ENCODE measurements at regions not wholly inside any gene's neighbourhood (a gene's known extent, or its start where the extent isn't known, plus 50 kb on each side); places are given as distances from the start of the nearest gene placed in this dataset.

- DNase-seq (ENCODE audit: low read depth in 2 of 2): no peak
These were observed 209.8 kb upstream of the ZNF462 start for GRCh38 chr9:106653213-106653612.

DNA sequence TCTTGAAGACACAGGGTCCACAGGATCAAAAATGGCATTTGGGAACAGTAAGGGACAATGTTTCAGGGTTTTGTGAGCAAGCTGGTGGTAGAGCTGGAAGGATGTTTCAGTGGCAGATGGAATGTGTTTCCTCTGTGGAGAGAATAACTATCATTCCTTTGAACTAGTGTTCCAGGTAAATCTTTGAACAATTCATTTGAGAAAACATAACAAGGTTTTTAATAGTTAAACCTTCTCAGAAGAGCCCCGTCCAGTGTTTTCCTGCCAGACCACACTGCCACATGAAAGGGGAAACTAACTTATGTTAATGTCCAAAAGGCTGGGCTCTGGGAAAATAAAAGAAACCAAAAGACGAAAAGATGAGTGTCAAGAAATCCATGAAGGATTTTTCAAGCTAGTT, 207.0 kb upstream of the ZNF462 start:
- DNase-seq (ENCODE audit: low read depth in 2 of 2): no peak

GRCh38 chr9:106657926-106658325, 205.0 kb upstream of the ZNF462 start:
- no peak for DNase-seq (ENCODE audit: low read depth in 2 of 2)

DNA sequence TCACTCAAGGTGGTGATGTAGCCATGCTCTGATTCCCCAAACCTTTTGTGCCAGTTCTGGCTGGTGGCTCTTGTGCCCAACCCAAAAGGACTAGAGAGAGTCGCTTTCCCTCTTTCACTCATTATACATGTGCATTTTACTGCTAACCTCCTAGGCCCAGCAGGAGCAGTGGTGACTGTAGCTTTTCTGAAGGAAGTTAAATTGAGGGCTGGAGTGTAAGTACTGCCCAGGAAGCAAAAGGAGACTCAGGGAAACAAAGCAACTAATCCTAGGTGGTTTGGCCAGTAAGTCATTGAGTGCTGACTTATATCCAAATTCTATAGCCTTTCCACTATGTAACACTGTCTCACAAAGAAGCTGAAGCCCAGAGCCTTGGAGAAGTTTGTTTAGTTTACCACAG, 194.4 kb upstream of the ZNF462 start:
- DNase-seq (ENCODE audit: low read depth in 2 of 2): no peak

DNA sequence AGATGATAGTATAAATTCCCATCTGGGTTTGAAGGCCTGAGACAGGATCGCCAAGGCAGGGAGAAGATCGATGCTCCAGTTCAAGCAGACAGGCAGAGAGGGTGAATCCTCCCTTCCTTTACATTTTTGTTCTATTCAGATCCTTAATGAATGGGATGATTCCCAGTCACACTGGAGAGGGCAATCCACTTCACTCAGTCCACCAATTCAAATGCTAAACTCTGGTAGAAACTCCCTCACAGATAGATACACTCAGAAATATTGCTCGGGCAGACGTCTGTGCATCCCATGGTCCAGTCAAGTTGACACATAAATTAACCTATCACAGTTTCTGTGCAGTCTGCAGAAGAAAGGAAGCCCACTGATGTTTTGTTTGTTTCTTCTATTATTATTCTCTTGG, 193.1 kb upstream of the ZNF462 start:
- DNase-seq (ENCODE audit: low read depth in 2 of 2): no peak

GRCh38 chr9:106670418-106670817, 192.5 kb upstream of the ZNF462 start:
- DNase-seq (ENCODE audit: low read depth in 2 of 2): no peak

DNA sequence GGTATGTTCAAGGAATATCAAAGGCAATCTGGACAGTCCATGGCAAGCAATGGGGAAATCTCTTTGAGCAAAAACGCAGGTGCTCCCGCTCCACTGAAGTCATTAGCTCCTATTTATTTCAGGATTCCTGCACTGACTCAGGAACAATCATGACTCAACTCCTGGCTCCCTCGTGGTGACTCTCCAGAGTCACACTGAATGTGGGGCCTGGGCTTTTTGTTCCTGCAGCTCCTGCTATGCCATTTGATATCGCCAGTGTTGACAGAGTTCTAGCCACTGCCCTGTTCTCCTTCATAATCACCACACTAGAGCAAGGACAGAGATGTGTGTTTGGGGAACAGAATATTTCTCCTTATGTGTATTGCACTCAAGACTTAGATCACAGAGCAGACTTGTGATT, 187.2 kb upstream of the ZNF462 start:
- no peak for DNase-seq (ENCODE audit: low read depth in 2 of 2)

DNA sequence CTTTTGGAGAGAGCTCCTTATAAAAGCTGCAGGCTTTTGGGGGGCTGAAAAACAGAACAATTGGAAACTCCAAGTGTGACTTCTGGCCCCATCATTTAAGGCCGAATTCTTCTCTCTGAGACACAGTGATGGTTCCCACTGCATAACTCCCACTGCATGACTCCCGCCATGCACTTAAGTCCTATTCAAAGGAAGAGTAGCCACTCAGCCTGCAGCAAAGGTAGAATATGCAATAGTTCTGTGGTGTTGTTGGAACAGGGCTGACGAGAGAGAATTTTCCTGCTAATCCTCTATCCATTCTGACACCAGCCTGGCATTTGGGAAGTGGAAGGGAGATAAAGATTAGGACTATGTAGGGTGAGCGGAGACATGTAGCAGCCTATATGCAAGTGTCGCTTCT, 185.6 kb upstream of the ZNF462 start:
- DNase-seq (ENCODE audit: low read depth in 2 of 2): no peak

DNA sequence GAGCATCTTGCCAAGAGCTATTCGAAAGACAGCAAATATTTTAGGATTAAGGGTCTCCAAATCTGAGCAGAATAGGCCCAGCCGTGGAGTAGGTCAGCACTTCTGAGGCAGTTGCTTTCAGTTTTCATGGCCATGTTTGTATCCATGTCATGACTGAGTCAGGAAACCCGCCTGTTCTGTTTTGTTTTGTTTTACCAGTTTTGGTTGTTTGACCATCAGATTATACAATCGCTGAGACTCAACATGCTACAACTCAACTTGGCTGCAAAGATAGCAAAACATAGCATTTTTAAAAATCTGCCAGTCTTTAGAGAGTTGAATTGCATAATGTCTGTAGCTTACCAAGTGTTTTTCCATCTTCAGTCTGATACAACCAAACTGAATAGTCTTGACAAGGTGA, 185.1 kb upstream of the ZNF462 start:
- DNase-seq (ENCODE audit: low read depth in 2 of 2): no peak

- no peak for DNase-seq (ENCODE audit: low read depth in 2 of 2)
These were observed 184.7 kb upstream of the ZNF462 start for GRCh38 chr9:106678273-106678672.

GRCh38 chr9:106682420-106682819, 180.5 kb upstream of the ZNF462 start:
- no peak for DNase-seq (ENCODE audit: low read depth in 2 of 2)

DNA sequence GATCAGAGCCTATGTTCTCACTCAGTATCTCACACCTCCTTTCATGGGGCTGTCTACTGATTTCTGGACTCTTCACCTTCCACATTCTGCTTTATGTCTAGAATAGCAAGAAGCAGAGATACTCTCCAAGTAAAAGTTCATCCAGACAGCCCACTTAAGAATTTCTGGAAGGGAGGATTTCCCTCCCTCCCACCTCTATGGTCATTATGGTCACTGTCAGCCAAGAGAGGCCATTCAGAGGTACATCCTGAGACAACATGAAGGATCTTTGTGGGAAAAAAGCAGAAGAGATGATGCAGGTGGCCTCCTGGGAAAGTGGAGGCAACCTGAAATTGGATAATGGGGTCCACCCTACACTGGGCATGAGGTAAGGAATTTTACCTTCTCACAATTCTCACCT, 179.5 kb upstream of the ZNF462 start:
- no peak for DNase-seq (ENCODE audit: low read depth in 2 of 2)

GRCh38 chr9:106684940-106685695, 177.8 kb upstream of the ZNF462 start:
- DNase-seq (ENCODE audit: low read depth in 2 of 2): no peak

GRCh38 chr9:106689089-106689488, 173.9 kb upstream of the ZNF462 start:
- no peak for DNase-seq (ENCODE audit: low read depth in 2 of 2)

DNA sequence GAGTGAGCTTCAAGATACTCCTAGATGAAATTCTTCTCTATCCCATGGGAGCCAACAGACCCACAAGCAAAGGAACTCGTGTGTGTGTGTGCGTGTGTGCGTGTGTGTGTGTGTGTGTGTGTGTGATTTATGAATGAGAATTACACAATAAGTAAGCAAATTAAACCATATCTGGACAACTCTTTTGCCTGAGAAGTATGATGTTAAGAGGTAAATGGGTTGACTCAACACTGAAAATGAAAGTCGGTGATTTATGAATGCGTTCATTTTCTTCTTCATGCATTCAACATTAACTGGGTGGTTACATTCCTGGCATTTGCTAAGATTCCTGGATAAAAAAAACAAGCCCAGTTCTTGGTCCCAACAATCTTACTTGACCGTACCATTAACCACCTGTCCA, 171.3 kb upstream of the ZNF462 start:
- no peak for DNase-seq (ENCODE audit: low read depth in 2 of 2)

DNA sequence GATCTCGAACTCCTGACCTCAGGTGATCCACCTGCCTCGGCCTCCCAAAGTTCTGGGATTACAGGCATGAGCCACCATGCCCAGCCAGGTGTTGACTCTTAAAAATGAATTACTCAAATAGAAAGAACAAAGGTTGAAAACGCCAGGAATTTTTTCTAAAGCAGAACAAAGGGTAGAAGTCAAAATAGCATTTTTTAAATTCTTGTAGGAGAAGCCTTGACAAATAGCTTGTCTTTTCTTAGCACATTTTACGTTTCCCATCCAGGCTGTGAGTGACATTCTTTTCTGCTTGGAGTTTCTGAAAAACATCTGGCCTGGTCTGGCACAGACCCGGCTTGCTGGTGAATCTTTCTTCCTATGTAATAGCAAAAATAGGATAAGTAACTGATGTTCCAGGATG, 169.4 kb upstream of the ZNF462 start:
- DNase-seq (ENCODE audit: low read depth in 2 of 2): no peak

GRCh38 chr9:106696804-106697203, 166.2 kb upstream of the ZNF462 start:
- no peak for DNase-seq (ENCODE audit: low read depth in 2 of 2)

DNA sequence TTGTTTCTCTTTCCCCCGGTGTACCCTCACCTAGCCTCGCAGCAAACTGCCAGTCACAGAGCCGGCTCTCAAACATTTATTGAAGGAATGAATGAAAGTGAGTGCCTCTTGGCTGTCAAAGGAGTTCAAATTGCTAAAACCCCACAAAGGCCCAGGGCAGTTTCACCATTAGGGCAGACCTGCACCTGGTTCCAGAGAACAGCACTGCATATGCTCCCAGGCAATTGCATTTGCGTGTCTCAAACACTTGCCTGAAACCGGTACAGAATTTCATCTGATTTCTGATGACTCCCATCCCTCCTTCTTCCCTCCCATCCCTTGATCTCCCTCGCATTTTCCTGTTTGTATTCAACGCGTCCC, 165.6 kb upstream of the ZNF462 start:
- no peak for DNase-seq (ENCODE audit: low read depth in 2 of 2)

GRCh38 chr9:106697750-106698502, 165.0 kb upstream of the ZNF462 start:
- no peak for DNase-seq (ENCODE audit: low read depth in 2 of 2)

- no peak for DNase-seq (ENCODE audit: low read depth in 2 of 2)
These were observed 162.3 kb upstream of the ZNF462 start for GRCh38 chr9:106700676-106701075.

GRCh38 chr9:106701611-106702010, 161.4 kb upstream of the ZNF462 start:
- DNase-seq (ENCODE audit: low read depth in 2 of 2): no peak

- DNase-seq (ENCODE audit: low read depth in 2 of 2): no peak
These were observed 158.8 kb upstream of the ZNF462 start for GRCh38 chr9:106704056-106704615.

DNA sequence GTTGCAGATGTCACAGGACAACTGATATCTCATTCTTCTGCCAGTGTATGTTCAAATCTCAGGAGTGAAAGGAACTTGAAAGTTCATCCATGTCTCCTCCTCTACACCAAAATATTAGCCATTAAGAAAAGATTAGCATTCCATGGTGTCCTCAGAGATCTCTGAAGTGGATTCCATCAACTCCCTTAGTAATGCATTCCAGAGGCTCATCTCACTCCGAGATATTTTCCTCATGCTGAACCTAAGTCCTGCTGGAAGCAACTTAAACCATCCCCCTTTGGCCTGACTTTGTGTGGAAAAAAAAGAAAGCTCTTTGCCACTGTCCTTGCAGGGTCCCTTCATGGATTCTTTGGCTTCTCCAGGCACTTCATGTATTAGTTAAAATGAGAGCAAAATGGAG, 155.7 kb upstream of the ZNF462 start:
- DNase-seq (ENCODE audit: low read depth in 2 of 2): no peak
